ENCODE measurements at regions not wholly inside any gene's neighbourhood (a gene's known extent, or its start where the extent isn't known, plus 50 kb on each side); places are given as distances from the start of the nearest gene placed in this dataset.

DNA sequence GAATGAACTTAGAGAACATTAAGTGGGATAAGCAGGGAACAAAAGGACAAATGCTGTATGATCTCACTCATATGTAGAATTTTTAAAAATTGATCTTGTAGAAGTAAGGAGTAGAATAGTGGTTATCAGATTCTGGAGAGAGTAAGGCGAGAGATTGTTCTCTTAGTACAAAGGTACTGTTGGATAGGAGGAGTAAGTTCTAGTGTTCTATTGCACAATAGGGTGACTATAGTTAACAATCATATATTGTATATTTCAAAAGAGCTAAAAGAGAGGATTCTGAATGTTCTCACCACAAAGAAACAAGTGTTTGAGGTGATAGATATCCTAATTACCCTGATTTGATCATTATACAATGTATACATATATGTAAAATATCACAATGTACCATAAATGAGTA lies 735.9 kb downstream of the NCAM2 start:
- TF ChIP-seq, protein P1, sequence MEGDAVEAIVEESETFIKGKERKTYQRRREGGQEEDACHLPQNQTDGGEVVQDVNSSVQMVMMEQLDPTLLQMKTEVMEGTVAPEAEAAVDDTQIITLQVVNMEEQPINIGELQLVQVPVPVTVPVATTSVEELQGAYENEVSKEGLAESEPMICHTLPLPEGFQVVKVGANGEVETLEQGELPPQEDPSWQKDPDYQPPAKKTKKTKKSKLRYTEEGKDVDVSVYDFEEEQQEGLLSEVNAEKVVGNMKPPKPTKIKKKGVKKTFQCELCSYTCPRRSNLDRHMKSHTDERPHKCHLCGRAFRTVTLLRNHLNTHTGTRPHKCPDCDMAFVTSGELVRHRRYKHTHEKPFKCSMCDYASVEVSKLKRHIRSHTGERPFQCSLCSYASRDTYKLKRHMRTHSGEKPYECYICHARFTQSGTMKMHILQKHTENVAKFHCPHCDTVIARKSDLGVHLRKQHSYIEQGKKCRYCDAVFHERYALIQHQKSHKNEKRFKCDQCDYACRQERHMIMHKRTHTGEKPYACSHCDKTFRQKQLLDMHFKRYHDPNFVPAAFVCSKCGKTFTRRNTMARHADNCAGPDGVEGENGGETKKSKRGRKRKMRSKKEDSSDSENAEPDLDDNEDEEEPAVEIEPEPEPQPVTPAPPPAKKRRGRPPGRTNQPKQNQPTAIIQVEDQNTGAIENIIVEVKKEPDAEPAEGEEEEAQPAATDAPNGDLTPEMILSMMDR (IDR thresholded peaks at IDR 0.05), result no peak
- no peak for TF ChIP-seq POLR2A (IDR thresholded peaks at IDR 0.05)

Measured in right lobe of liver (tissue), 4 donors.